NB4 (cell line): ENCODE measurements at regions not wholly inside any gene's neighbourhood (a gene's known extent, or its start where the extent isn't known, plus 50 kb on each side); places are given as distances from the start of the nearest gene placed in this dataset.

ENCODE experiments used
- DNase-seq: peaks from one replicate; pipeline ENCODE4 v3.0.0; 2010; ENCODE audit warnings: low read depth
- H3K4me3 ChIP-seq: one replicate; pipeline ENCODE4 v1.5.1; 2011; ENCODE audit warnings: mild to moderate bottlenecking, low read depth, low read length, moderate library complexity
- MAX ChIP-seq: IDR thresholded peaks from 2 replicates; pipeline ENCODE4 v1.6.1; 2011; ENCODE audit warnings: low read depth, low read length
- MYC ChIP-seq: IDR thresholded peaks from 2 replicates; pipeline ENCODE4 v1.6.1; 2011; ENCODE audit warnings: low read depth, low read length
- POLR2A ChIP-seq: IDR thresholded peaks from 2 replicates; pipeline ENCODE4 v1.6.1; 2011; ENCODE audit warnings: mild to moderate bottlenecking; ENCODE audit not compliant: insufficient read length; ENCODE audit errors: extremely low read depth
- TF ChIP-seq, protein P1 (sequence below): IDR thresholded peaks from one replicate; pipeline ENCODE4 v1.5.1; 2012; ENCODE audit warnings: low read depth, low read length

DNA sequence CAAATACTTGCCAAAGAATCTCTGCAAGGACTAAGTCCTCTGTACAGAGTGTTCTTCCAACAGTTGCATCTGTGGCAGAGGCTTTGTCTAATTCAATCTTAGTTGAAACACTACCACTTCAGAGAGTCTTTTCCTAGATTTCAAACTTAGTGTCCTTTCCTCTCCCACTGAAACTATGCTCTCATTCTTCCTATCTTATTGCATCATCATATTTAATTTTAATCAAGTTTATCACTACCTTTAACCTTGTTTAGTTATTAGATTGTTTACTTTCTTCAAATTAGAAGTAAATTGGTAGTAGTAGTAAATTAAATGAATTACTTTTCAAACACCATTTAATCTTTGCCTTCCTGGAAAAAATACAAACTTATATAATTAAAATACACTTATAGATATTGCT lies 1082.3 kb upstream of the PABPC4L start:
- no peak overlapping the region for H3K4me3 ChIP-seq
- no peak for DNase-seq
- no peak for TF ChIP-seq POLR2A
- no peak for TF ChIP-seq MAX
- TF ChIP-seq MYC, result no peak
- TF ChIP-seq, protein P1, sequence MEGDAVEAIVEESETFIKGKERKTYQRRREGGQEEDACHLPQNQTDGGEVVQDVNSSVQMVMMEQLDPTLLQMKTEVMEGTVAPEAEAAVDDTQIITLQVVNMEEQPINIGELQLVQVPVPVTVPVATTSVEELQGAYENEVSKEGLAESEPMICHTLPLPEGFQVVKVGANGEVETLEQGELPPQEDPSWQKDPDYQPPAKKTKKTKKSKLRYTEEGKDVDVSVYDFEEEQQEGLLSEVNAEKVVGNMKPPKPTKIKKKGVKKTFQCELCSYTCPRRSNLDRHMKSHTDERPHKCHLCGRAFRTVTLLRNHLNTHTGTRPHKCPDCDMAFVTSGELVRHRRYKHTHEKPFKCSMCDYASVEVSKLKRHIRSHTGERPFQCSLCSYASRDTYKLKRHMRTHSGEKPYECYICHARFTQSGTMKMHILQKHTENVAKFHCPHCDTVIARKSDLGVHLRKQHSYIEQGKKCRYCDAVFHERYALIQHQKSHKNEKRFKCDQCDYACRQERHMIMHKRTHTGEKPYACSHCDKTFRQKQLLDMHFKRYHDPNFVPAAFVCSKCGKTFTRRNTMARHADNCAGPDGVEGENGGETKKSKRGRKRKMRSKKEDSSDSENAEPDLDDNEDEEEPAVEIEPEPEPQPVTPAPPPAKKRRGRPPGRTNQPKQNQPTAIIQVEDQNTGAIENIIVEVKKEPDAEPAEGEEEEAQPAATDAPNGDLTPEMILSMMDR, result no peak

DNA sequence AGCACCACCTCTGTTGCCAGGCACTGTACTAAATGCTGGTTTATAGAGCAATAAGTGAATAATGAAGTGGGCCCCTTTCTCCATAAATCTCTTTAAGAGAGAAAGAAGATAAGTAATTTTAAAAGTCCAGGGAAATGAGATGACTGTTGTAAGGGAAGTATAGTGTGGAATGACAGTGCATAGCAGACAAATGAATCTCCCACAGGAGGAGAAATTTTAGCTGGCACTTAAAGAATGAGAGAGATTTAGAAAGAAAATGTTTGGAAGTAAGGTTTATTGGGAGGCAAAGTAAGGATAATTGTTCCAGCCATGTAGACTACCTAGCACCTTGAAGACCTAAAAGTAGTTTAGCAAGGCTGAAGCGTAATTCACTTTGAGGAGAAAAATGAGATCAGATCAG lies 1081.1 kb upstream of the PABPC4L start:
- no peak for DNase-seq
- no peak overlapping the region for H3K4me3 ChIP-seq
- TF ChIP-seq MYC (no peak), POLR2A (no peak)

GRCh38 chr4:135281230-135281629 lies 1079.6 kb upstream of the PABPC4L start:
- TF ChIP-seq POLR2A, result no peak
- TF ChIP-seq, protein P1, result no peak
- no peak for TF ChIP-seq MYC
- TF ChIP-seq MAX, result no peak
- H3K4me3 ChIP-seq, result no peak overlapping the region
- DNase-seq, result no peak

GRCh38 chr4:135277980-135278315 lies 1076.4 kb upstream of the PABPC4L start:
- DNase-seq, result no peak
- TF ChIP-seq POLR2A (no peak), MYC (no peak), MAX (no peak)
- TF ChIP-seq, protein P1, result no peak
- no peak overlapping the region for H3K4me3 ChIP-seq

DNA sequence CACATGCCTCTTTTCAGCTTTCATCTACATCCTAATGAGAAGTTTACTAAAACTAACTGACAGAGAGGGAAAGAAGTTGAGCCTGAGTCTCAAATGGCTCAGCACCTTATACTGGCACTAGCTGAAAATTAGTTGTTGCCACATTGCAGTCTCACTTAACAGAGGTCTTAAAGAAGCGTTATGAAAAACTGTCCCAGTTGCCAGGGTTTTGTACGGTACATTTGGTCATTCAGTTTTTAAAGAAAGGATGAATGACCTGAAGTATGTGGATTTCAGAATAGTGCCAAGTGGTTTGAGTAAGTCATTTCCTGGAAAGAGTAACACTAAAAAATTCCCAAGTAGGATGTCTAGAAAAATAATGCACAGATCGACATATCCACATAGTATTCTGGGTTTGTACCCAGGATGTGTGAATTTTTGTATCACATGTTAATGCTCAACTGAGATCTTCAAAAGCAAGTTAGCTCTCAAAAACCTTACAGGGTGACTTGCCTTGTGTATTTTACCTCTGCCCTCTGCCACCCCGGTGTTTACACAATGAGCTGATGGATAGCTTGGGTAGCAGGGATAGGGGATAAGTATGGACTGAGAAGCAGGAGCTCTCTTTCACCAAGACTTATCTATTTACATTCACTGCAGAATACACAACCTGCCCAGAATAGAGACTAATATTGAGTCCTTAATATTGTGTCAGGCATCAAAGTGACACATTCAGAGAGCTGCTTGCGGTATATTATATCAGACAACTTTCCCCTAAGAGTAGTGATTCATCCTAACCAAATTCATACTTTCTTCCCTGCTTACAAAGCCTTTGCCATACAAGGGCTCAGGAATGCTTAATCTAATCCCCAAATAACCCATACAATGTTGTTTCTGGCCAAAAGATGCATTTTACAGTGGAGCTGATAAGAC lies 1075.7 kb upstream of the PABPC4L start:
- H3K4me3 ChIP-seq, result no peak overlapping the region
- no peak for TF ChIP-seq POLR2A
- no peak for TF ChIP-seq MAX
- TF ChIP-seq, protein P1, result no peak
- no peak for DNase-seq

- H3K4me3 ChIP-seq, result no peak overlapping the region
- no peak for DNase-seq
- TF ChIP-seq MYC, result no peak
These were observed 1072.8 kb upstream of the PABPC4L start for GRCh38 chr4:135274416-135274815.

GRCh38 chr4:135269125-135269890 lies 1067.7 kb upstream of the PABPC4L start:
- TF ChIP-seq POLR2A (no peak), MAX (no peak), MYC (no peak)
- TF ChIP-seq, protein P1, result no peak
- no peak for DNase-seq
- no peak overlapping the region for H3K4me3 ChIP-seq
